ENCODE measurements at regions not wholly inside any gene's neighbourhood (a gene's known extent, or its start where the extent isn't known, plus 50 kb on each side); places are given as distances from the start of the nearest gene placed in this dataset.
"Not testable (repeated sequence)": the region's sequence is repeated elsewhere in the genome, so short reads cannot be mapped to it uniquely, and the experiment has no call there.

DNA sequence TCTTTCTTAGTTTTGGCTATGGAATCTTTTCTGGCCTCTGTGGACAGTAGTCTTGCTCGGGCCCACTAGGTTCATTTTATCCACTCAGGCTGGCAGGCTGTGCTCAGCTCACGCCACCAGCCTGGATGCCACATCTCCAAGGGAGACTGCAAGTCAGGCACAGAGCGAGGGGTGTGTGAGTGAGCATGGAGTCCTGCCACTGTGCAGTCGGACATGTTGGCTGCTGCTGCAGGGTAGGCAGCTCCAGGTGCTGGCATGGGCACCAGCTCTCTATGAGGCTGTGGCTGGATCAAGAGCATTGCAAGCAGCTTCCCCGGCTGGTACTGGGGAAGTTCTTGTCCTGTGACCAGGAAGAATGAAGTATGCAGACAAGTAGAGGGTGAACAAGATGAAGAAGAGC is 158.9 kb downstream of the PCTP start:
- no peak for DNase-seq

DNA sequence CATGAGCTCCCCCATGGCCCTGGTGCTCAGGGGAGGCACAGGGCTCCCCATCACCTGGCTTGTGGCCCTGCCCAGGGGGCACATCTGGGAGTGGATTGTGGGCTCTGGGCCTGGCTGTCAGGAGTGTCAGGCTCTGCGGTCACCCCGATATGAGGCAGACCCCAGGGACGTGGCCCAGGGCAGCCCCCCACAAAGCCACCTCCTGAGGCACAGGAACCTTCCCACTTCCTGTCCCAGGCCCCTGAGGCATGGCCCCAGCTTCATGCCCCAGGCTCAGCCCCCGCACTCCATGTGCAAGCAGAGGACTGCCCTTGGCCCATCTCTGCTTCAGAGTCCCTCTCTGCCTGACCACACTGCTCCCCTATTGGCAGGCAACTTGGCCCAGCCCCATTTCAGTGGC is 160.3 kb downstream of the PCTP start:
- no peak for DNase-seq

DNA sequence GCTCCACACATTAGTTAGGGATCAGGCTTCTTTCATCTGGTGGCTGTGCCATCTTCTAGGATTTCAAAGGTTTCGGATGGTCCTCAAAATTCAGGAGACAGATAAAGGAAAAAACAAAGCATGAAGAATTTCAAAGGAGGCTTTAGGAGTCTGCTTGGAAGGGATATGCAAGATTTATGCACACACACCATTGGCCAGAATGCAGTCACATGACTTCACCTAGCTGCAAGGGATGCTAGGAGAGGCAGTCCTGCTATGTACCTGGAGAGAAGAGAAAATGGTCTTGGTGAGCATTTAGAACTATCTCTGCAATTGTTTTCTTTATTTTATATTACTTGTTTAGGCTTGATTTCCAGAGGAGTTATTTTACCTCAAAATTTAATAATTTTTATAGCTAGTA is 174.6 kb downstream of the PCTP start:
- no peak for DNase-seq

DNA sequence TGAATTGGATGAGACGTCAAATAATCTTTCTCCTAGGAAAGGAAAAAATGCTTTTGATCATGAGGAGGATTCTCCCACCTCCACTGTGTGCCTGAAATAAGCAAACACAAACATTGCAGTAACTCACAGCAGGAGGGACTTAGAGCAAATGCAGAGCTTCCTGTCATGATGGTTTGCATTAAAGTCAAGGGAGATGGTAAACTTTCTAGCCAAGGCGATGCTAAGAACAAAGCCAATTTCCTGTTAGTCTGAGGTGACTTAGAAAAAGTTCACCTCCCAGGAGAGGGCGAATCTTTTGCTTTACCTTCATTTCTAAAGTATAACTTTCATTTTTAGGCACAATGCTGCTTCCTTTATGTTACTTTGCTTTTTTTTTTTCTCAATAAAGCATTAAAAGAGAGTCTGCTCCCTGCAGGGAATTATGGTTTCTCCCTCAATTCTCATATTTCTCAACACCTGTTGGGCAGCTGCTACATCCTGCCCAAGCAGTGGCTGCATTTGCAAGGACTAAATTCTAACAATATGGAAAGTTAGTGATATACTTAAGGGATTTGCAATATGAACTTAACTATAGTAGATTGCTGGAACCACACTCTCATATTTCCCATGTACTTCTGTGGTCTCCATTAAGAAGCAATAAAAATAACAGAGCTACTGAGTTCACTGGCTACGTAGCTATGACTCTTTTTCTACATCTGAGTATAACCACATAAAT is 175.6 kb downstream of the PCTP start:
- DNase-seq, result no peak

DNA sequence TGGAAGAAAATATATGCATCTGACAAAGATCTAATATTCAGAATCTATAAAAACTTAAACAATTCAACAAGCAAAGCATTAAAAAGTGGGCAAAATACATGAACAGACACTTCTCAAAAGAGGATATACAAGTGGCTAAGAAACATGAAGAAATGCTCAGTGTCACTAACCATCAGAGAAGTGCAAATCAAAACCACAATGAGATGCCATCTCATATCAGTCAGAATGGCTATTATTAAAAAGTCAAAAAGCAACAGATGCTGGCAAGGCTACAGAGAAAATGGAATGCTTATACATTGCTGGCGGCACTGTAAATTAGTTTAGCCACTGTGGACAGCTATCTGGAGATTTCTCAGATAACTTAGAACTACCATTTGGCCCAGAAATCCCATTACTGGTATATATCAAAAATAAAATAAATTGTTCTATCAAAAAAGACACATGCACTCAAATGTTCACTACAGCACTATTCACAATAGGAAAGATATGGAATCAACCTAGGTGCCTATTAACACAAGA is 179.5 kb downstream of the PCTP start:
- no peak for DNase-seq

DNA sequence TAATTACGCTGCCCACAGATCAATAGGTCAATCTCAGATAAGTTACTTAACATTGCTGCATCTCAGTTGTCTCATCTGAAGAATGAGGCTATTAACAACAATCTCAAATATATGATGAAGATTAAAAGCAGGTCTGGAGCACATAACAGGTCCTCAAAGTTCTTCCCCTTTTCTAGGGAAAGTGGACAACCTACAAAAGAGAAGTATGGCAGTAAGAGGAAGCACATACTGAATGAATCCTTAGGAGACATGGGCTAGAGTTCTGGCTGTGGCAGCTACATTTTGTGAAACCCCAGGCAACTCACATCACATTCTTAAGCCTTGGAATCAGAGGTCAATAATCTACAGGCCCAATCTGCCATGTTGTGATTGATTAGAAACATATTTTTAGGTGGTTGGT is 180.6 kb downstream of the PCTP start:
- DNase-seq, result no peak

DNA sequence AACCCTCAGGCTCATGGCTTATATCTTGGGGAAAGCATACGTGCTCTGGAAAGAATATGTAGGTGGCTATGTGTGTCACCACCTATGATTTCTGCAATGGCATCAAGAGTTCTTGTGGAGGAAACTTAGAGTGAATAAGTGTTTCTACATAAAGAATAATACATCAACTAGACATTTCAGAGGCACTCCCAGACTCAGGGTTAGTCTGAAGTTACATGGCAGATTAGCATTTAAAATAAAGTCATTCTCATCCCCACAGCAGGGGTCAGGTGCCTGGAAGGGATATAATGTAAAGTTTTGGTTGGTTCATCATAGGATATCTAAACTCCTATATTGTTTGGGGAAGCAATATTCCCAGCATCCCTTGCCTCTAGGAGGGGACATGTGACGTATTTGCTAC is 182.1 kb downstream of the PCTP start:
- DNase-seq, result no peak

DNA sequence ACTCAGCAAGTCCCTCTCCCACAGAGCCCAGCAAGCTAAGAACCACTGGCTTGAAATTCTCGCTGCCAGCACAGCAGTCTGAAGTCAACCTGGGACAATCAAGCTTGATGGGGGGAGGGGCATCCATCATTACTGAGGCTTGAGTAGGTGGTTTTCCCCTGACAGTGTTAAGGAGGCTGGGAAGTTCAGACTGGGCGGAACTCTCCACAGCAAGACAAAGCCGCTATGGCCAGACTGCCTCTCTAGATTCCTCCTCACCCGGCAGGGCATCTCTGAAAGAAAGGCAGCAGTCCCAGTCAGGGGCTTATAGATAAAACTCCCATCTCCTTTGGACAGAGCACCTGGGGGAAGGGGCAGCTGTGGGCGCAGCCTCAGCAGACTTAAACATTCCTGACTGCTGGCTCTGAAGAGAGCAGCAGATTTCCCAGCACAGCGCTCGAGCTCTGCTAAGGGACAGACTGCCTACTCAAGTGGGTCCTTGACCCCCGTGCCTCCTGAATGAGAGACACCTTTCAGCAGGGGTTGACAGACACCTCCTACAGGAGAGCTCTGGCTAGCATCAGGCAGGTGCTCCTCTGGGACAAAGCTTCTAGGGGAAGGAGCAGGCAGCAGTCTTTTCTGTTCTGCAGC is 188.4 kb downstream of the PCTP start:
- DNase-seq, result not testable (repeated sequence)

DNA sequence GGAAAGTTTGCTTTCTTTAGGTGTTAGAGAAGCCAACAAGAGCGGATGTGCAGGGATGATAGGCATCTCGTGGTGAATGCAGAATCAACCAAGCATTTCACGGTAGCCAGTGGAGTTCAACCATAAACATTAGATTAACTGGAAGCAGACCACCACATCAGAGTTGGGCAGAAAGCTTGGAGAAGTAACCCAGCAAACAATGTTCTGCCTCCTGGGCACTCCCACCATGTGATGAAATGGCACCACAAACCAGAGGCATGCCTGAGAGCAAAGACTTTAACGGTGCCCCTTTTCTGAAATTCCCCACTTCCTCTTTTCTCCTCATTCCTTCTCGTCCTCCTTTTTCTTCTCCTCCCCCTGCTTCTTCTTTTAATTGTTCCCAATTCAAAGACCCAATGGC is 193.5 kb upstream of the ANKFN1 start:
- DNase-seq, result no peak

DNA sequence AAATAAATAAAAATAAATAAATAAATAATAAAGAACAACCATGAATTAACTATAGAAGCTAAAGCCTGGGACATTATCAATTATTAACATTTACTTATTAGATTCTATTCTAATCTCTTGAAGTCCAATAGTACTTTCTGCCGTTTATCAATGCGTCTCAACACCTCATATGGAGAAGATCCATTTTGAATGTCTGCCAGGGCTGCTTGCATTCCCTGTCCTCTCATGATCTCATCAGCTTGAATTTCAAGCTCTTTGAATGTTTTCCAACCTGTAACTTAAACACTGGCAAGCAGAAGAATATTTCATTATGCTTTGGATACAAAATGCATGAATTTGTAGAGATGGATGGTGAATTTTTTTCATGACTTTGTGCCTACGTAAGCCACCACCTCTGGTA is 191.9 kb upstream of the ANKFN1 start:
- no peak for DNase-seq

DNA sequence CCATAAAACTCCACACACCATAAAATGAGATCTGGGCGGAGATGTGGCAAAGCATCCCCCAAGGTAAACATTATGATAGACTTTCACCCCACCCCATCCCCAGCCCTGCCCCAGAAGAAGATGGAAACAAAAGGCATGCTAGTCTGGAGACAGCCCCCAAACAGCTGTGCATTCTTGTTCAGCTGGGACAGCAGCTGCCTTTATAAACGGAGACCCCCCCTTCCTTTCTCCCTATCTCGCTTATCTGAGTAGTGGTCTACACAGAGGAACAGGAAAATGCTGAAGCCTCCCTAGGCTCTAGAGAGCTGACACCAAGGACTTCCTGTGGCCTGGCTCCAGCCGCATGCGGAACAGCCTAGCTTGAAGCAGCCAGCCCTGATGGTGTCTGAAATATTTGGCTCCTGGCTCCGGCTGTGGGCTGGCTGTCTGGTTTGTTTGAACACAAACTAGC is 190.3 kb upstream of the ANKFN1 start:
- no peak for DNase-seq

DNA sequence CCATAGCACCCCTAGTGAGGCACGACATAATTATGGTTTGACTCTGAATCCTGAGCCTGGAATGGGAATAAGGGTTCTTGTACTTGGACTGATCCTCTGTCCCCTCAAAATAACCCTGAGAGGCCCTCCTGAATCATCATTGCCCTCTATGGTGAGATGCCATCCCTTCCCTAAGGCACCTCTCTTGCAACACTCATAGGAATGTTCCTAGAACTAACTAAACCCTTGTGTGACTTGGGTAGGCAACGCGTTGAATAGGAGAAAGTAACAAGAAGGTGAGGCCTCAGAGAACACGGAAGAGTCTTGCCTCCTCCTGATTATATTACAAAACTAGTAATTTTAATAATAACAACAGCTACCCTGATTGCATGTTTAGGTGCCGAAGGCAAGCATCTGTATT is 189.1 kb upstream of the ANKFN1 start:
- DNase-seq, result no peak

DNA sequence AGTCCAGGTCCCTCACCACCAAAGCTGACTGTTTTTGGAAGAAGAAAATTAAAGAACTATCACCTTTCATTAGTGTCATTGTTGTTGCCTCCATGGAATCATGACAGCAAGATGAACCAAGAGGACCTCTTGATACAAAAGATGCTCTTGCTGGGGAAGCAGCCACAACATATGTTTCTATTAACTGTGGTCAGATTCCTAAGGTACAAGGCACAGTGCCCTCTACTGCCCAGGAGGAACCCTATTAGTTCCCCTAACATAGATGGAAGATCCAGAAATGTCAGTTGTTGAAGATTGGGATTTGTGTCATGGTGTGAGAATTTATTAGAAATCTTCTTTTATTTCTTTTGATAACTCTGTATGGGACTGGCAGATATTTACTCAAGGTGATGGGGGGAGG is 188.2 kb upstream of the ANKFN1 start:
- DNase-seq, result no peak

DNA sequence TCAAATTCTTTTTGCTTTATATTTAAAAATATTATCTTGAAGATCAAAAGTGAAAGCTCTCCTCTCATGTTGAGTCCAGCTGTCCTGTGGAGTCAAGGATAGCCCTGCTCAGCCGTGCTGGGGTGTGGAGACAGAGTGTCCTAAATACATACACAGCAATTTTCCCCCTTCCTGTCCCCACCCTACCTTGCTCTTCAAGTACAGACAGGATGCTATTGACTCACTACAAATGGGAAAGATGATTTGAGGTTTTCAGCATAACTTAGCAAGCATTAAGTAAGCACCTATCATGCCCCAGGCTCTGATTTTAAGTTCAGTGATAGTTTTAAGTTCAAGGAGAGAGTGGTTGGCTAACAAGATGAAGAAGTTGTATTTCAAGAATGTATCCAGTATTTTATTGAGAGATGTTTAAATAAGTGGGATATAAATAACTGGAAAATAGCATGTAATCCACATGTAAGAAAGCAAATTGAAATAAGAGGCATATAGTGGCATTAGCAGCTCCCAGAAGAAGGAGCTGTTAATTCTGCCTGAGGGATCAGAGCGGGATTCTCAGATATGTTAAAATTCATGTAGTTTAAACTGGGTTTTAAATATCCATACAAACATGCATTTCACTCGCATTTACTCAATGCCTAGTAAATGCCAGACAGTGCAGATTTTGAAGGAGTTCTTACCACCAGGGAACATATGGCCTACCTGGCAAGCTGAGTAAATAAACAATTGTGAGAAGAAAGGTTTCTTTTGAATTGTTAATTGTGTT is 183.5 kb upstream of the ANKFN1 start:
- no peak for DNase-seq

DNA sequence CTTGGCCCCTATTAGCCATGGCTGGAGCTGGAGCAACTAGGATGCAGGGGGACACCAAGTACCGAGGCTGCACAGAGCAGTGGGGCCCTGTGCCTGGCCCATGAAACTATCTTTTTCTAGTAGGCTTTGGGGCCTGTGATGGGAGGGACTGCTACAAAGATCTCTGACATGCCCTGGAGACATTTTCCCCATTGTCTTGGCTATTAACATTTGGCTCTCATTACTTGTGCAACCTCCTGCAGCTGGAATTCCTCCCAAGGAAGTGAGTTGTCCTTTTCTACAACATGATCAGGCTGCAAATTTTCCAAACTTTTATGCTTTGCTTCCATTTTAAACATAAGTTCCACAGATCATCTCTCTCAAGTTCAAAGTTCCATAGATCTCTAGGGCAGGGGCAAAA is 174.7 kb upstream of the ANKFN1 start:
- no peak for DNase-seq

DNA sequence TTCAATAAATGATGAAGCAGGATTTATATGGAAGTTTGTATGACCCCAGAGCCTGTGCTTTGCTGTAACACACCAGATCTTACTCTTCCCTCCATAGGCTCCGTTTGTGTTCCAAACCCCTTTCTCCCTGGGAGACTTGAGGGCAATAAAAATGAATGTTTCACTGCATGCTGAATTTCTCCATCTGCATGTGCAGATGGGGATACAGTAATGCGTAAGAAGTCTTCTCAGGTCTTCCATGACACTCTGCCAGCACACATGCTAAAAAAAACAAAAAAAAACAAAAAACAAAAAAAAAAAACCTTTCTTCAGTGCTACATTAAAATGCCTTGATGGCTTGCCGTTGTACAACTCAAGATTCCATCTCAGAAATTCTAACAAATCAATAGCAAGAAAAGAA is 170.2 kb upstream of the ANKFN1 start:
- no peak for DNase-seq

DNA sequence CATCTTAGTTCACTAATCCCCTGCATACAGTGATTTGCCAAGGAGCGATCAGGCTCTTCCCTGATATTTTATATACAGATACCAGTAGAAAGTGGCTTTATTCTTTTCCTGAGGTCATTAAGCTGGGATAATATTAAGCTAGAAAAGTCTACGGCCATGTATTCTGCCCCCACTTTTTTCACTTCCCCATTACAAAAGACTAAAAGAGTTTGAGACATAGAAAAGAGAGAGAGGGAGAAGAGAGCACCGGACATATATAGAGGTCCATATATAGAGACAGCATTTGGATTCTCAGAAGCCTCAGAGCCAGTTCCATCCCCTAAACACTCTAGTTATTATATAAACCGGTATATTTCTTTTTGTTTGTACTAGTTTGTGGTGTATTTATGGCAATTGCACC is 166.5 kb upstream of the ANKFN1 start:
- no peak for DNase-seq

DNA sequence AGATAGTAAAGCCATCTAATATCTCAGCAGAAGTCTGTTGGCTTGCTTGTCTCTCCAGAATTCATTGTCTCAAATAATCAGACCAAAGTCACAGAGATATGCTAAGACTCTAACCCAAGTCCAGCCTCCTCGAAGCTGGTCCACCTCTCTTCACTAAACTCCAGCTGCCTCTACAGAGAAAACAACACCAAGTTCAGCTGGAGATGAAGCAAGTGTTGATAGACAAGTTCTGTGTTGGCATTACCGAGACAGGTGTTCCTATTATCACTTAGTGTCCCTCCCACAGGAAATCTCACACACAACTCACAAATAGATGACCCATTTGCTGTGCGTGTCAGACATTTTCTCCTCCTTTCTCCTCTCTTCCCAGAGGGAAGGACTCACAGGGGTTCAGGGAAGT is 164.4 kb upstream of the ANKFN1 start:
- DNase-seq, result no peak

DNA sequence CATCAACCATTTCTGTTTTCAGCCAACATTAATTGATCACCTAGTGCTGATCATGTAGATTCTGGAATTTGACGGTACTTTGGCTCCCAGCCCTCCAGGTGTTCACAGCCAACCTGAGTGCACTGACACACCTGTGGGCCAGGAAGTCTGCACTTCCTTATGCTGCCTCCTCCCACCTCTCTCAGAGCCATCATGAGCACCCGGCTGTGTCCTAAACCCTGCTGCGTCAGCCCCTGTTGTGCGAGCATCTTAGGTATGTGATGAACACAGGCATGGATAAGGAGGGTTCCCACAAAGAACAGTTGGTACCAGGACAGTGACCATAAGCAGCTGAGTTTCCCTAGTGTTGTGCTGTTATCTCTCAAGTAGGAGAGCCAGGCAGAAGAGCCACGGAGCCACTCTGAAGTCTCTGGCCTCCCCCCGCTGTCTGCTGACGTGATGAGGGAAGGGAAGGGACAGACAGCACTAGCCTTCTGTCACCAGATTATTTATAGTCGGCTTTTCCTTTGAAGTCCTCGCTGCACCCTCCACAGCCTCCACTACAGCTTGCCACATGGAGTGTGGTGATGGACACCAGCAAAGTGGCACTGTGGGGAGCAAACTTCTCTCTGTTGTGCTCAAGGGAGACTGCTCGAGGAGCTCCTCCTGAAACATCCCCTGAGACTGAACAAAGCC is 162.8 kb upstream of the ANKFN1 start:
- no peak for DNase-seq

DNA sequence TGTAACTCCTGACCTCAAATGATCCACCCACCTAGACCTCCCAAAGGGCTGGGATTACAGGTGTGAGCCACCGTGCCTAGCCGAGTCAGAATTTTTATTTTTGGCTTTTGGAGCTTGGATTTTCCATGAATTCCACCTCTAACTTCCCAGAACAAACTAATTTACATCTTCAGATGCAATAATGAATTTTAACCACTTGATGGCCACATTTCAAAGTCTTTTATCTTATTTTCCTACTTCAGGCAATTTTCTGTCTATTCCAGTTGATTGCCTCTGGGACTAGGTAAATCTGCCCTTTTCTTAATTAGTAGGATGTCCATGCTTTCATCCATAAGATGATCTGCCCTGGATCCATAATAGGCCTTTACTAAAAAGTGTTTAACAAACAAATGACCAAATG is 156.4 kb upstream of the ANKFN1 start:
- no peak for DNase-seq

DNA sequence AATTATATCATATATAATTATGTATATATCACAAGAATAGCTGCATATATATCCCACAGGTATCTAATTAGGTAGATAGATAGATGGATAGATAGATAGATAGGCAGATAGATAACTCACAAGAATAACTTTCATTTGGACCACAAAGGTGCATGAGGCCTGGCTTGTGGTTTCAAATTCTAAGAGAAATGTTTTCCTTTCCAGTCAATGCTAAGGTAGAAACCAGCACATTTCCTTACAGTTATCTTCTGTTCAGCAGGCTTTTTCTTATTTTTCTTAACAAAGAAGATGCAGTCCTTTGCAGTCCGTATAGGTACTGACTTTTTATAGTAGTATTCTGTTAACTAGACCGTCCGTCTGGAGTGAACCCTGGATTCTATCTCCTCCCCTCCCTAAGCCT is 152.9 kb upstream of the ANKFN1 start:
- DNase-seq, result no peak

DNA sequence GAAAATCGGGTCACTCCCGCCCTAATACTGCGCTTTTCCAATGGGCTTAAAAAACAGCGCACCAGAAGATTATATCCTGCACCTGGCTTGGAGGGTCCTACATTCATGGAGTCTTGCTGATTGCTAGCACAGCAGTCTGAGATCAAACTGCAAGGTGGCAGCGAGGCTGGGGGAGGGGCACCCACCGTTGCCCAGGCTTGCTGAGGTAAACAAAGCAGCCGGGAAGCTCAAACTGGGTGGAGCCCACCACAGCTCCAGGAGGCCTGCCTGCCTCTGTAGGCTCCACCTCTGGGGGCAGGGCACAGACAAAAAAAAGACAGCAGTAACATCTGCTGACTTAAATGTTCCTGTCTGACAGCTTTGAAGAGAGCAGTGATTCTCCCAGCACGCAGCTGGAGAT is 150.6 kb upstream of the ANKFN1 start:
- not testable (repeated sequence) for DNase-seq
